ENCODE measurements at regions not wholly inside any gene's neighbourhood (a gene's known extent, or its start where the extent isn't known, plus 50 kb on each side); places are given as distances from the start of the nearest gene placed in this dataset.

DNA sequence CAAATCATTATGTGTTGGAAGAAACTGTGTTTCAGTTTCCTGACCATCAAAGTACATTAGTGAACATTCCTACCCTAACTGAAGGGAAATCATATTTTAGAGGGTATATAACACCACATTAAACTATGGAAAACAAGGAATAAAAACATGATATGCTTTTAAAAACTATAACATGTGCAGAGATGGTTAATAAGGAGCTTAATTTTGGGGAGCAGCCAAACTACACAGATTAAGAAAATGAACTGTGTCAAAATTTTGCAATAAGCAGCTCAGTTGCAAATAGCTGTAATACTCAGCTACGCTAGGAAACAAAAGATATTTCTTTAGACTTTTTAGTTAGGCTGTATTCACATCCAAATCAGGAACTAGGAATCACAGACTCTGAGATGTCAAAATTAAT is 1115.7 kb upstream of the CELF2 start:
- no peaks in the 10 kb centered on the region for H3K9me1 ChIP-seq (replicated peaks; ENCODE audit: control insufficient read depth, extremely low read depth, insufficient read depth, low read length)
- H3K4me2 ChIP-seq (ENCODE audit: insufficient read depth, low read length) = no peak overlapping the region
- H2AFZ ChIP-seq (ENCODE audit: low read depth, low read length) = no peak overlapping the region
- no peaks in the 10 kb centered on the region for H3K9me3 ChIP-seq (replicated peaks; ENCODE audit: control insufficient read depth, insufficient read depth, low read length)
- H3K27me3 ChIP-seq (ENCODE audit: control insufficient read depth in 2 of 2, insufficient read depth in 2 of 2, low read length in 2 of 2) = no peaks in the 10 kb centered on the region
- ChIA-PET POLR2A (no interaction called here), CTCF (no interaction called here)
- H3K4me3 ChIP-seq (replicated peaks in 1 of 3; ENCODE audit: insufficient read depth in 1 of 3, low read depth in 1 of 3, low read length in 3 of 3) = no peak overlapping the region
- dilution Hi-C loops (cut with MboI; ENCODE audit: extremely low pct_ligation_motif_present, low sequenced_read_pairs) = no loop called here
- intact Hi-C loops (cut with micrococcal nuclease) = no loop called here
- H3K9ac ChIP-seq (replicated peaks; ENCODE audit: extremely low read depth, insufficient read depth, low read length) = no peak overlapping the region
- TF ChIP-seq, protein P1, sequence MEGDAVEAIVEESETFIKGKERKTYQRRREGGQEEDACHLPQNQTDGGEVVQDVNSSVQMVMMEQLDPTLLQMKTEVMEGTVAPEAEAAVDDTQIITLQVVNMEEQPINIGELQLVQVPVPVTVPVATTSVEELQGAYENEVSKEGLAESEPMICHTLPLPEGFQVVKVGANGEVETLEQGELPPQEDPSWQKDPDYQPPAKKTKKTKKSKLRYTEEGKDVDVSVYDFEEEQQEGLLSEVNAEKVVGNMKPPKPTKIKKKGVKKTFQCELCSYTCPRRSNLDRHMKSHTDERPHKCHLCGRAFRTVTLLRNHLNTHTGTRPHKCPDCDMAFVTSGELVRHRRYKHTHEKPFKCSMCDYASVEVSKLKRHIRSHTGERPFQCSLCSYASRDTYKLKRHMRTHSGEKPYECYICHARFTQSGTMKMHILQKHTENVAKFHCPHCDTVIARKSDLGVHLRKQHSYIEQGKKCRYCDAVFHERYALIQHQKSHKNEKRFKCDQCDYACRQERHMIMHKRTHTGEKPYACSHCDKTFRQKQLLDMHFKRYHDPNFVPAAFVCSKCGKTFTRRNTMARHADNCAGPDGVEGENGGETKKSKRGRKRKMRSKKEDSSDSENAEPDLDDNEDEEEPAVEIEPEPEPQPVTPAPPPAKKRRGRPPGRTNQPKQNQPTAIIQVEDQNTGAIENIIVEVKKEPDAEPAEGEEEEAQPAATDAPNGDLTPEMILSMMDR (IDR thresholded peaks at IDR 0.05; ENCODE audit: extremely low read depth in 1 of 2, insufficient read depth in 1 of 2, low read depth in 1 of 2, low read length in 2 of 2) = no peak
- no peak for TF ChIP-seq FOS (IDR thresholded peaks at IDR 0.05; ENCODE audit: borderline replicate concordance, insufficient read depth, low read length)
- no peak for TF ChIP-seq POLR2AphosphoS5 (IDR thresholded peaks at IDR 0.05; ENCODE audit: insufficient read depth, low read depth, low read length)
- no peak for TF ChIP-seq JUN (IDR thresholded peaks at IDR 0.05; ENCODE audit: borderline replicate concordance, insufficient read depth, insufficient read length, low read depth)
- TF ChIP-seq, protein P2, sequence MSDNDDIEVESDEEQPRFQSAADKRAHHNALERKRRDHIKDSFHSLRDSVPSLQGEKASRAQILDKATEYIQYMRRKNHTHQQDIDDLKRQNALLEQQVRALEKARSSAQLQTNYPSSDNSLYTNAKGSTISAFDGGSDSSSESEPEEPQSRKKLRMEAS (IDR thresholded peaks at IDR 0.05; ENCODE audit: insufficient read depth, insufficient read length) = no peak
- no peak for TF ChIP-seq POLR2A (IDR thresholded peaks at IDR 0.05; ENCODE audit: low read depth, low read length)
- TF ChIP-seq MYC (IDR thresholded peaks at IDR 0.05; ENCODE audit: low read depth, low read length) = no peak
- no peak for TF ChIP-seq GATA2 (IDR thresholded peaks at IDR 0.05; ENCODE audit: insufficient read depth, insufficient read length, low read depth, low read length)
- no peaks in the 10 kb centered on the region for H3K4me1 ChIP-seq (ENCODE audit: control insufficient read depth, extremely low read depth, insufficient read depth, low read length)
- BruUV-seq (replicated peaks) = no TSS peak
- H3K27ac ChIP-seq (ENCODE audit: insufficient read depth, low read depth, low read length) = no peak overlapping the region
- FAIRE-seq (no peak), DNase-seq (ENCODE audit: low read depth, low spot score) (no peak)
- no peaks in the 10 kb centered on the region for H3K79me2 ChIP-seq (ENCODE audit: control insufficient read depth, insufficient read depth, low read length)
- no peaks in the 10 kb centered on the region for H4K20me1 ChIP-seq (replicated peaks; ENCODE audit: control insufficient read depth, extremely low read depth, insufficient read depth, low read length)
- no peaks in the 10 kb centered on the region for H3K36me3 ChIP-seq (ENCODE audit: control insufficient read depth in 2 of 2, extremely low read depth in 1 of 2, insufficient read depth in 2 of 2, low read length in 2 of 2)

Data from endothelial cell of umbilical vein (primary cell).